Esophagus (tissue), 2 donors: ENCODE measurements at regions not wholly inside any gene's neighbourhood (a gene's known extent, or its start where the extent isn't known, plus 50 kb on each side); places are given as distances from the start of the nearest gene placed in this dataset.
"Not testable (repeated sequence)": the region's sequence is repeated elsewhere in the genome, so short reads cannot be mapped to it uniquely, and the experiment has no call there.

Experiments used
- H3K27ac ChIP-seq, 2 donors: one replicate each; pipeline ENCODE4 v1.5.1; 2013; ENCODE audit warnings: low read depth in 2 of 2, mild to moderate bottlenecking in 2 of 2, inconsistent platforms in 1 of 2, low read length in 1 of 2, moderate library complexity in 1 of 2
- H3K27me3 ChIP-seq, 2 donors: one replicate each; pipeline ENCODE4 v1.6.1; 2013; ENCODE audit warnings: low read length in 2 of 2, control low read depth in 1 of 2, mild to moderate bottlenecking in 1 of 2; ENCODE audit not compliant: insufficient read depth in 2 of 2, control insufficient read depth in 1 of 2
- H3K36me3 ChIP-seq, 2 donors: one replicate each; pipeline ENCODE4 v1.6.1; 2013; ENCODE audit warnings: low read length in 1 of 2; ENCODE audit not compliant: control insufficient read depth in 2 of 2, insufficient read depth in 2 of 2
- H3K4me1 ChIP-seq, 2 donors: one replicate each; pipeline ENCODE4 v1.6.1; 2013; ENCODE audit warnings: low read length in 1 of 2; ENCODE audit not compliant: control insufficient read depth in 2 of 2, insufficient read depth in 2 of 2
- H3K4me3 ChIP-seq, 2 donors: one replicate each; pipeline ENCODE4 v1.5.1; 2013; ENCODE audit warnings: low read length in 2 of 2, mild to moderate bottlenecking in 2 of 2, low read depth in 1 of 2, moderate library complexity in 1 of 2
- H3K9me3 ChIP-seq, 2 donors: one replicate each; pipeline ENCODE4 v1.6.1; 2013; ENCODE audit warnings: mild to moderate bottlenecking in 2 of 2, low read depth in 1 of 2, low read length in 1 of 2, moderate library complexity in 1 of 2; ENCODE audit not compliant: control insufficient read depth in 2 of 2, insufficient read depth in 1 of 2
- WGBS, 2 donors: extraction: QIAGEN DNeasy Blood & Tissue Kit; methylation state at CpG; one replicate each; pipeline ENCODE4 v1.1.7; 2013; 5-methylcytosine and 5-hydroxymethylcytosine counted together
- donor health status: healthy with polysubstance abuse.
- donor health status: Bipolar disorder and iron deficiency.

DNA sequence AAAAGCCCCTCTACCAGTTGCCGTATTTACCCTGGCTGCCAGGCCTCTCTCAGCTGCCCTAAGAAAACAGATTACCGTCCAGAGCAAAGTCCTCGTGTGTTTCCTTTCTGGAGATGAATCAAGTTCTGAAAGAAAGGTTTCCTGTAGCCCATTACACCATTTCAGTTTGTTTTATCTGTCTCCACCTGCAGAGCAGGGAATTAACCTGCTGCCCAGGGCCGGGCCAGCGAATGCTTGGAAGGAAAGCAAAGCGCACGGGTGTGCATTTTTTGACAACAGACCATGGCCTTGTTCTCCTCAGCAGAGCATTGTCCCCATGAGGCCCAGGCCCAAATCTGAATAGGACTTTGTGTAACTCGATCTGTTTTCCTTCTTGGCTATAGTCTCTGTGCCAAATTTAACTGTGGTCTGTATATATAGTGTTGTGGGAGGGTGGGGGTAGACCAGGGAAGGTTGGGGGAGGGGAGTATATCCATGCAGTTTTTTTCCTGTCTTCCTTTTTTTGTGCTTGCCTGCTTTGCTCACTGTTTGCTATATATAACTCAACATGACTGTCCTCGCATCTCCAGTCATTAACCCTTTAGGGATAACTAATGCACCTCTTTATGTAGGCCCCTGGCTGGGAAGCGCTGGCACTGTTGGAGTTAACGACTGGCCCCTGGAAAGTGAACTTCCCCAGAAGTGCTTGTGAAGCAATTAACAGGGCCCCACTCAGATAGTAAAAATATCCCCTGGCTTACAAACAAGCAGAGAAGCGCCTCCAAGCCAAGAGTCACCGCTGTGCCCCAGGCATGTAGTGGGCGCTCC, 174.3 kb upstream of the PLGLB2 start:
- not testable (repeated sequence) for H3K9me3 ChIP-seq, H3K27ac ChIP-seq, H3K4me3 ChIP-seq, H3K4me1 ChIP-seq, H3K27me3 ChIP-seq, H3K36me3 ChIP-seq
- 58% methylated on average over 4 of the region's 14 CpGs; no CpG with 5 or more reads in 1 of the 2 donors for WGBS, 2 donors

DNA sequence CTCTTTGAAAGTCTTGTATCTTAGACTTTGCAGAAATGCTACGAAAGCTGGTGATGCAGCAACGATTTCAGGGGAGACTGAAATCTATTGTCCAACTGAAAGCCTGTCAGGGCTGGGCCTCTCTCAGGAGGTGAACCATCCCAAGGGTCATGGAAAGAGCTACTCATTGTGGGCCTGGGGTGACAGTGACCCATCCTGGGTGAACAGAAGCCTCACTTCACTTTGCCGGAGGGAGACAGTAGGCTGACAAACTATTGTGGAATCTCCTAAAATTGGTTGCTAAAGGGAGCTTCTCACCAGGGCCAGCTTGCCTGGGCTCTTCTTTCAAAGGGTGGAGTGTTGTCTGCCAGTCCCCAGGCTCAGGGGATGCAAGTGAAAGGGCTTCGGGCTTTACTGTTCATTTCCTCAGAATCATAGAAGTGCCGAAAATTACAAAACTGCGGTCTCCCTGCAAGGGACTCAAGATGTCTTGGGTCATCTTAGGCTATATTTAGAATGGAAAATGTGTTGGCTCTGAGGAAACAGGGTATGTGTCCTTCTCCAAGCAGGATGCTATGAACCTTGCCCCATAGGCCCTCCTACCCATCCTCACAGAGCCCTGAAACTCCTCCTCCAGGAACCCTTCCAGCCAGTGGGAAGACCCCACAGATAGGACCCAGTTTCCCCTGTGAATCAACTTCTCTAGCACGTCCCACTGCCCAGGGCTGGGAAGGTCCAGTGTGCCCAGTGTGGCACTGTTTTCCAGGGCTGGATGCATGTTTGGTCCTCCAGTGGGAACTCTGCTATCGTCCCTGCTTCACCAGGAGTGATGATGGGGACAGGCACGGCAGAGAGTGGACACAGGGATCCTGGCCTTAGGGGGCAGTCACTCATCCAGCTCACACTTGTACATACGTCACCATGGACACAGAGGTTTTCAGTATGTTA, 173.4 kb upstream of the PLGLB2 start:
- 82 to 92% methylated on average over 4 to 7 of the region's 10 CpGs for WGBS, 2 donors

DNA sequence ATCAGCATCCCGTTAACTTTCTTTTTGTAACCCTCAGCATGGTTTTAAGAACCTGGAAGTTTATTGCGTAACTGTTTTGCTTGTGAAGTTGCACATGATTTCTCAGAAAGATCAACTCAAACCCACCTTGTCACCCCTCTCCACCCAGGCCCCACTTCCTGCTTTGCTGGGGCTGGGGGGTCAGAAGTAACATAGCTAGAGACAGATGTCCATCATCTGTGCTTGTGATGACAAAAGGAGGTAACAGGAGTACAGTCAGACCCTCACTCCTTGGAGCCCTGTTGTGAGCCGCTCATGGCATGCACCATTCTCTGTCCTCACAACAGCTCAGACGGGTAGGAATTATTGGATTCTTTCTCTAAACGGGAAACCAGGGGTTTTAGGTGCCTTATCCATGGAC, 172.7 kb upstream of the PLGLB2 start:
- H3K4me1 ChIP-seq: not testable (repeated sequence)
- WGBS, 2 donors: 72 to 95% methylated on average over 5 of the region's 5 CpGs

More for the DNA sequence above, 173.4 kb upstream of the PLGLB2 start:
- not testable (repeated sequence) for H3K27me3 ChIP-seq, H3K36me3 ChIP-seq, H3K4me1 ChIP-seq, H3K27ac ChIP-seq, H3K4me3 ChIP-seq, H3K9me3 ChIP-seq

DNA sequence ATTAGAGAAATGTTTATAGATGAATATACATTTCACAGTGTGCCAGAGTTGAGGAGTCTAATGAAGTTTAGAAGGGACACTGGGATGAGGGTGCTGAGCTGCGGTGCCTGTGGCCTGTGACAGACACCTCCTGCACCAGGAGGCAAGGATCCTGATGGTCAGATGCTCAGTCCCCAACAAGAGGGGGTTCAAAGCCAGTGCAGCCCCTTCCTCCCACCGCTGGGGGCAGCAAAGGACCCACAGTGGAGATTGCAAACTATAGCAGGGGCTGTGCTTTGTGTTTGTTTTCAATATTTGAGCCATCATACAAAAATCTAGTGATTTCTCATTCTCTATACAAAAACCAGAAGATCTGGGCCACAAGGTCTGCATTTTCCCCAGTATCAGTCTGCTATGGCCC, 170.5 kb upstream of the PLGLB2 start:
- not testable (repeated sequence) for H3K27me3 ChIP-seq, H3K4me1 ChIP-seq, H3K9me3 ChIP-seq, H3K4me3 ChIP-seq, H3K36me3 ChIP-seq, H3K27ac ChIP-seq
- no CpG with 5 or more reads among the region's 2 CpGs for WGBS, 2 donors

More for the DNA sequence above, 172.7 kb upstream of the PLGLB2 start:
- H3K36me3 ChIP-seq, H3K4me3 ChIP-seq, H3K27ac ChIP-seq, H3K27me3 ChIP-seq, H3K9me3 ChIP-seq: not testable (repeated sequence)

DNA sequence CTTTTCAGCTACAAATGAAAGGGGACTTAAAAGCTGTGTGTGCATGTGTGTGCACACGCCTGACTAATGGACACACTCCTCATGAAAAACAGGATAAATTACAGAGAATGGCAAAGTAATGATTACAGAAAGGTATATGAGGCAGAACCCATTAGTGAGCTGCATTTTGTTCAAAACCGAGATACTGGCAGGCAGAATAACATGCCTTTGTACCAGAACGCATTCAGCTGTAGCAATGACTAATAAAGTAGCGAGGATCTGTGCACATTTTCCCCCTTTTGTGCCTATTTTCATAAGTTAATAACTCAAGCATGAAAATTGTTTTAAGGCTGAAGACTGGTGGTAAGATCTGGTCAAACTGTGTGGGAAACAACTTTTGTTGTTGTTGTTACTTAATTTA, 165.7 kb upstream of the PLGLB2 start:
- not testable (repeated sequence) for H3K27me3 ChIP-seq, H3K27ac ChIP-seq
- no CpG with 5 or more reads among the region's 4 CpGs for WGBS, 2 donors

DNA sequence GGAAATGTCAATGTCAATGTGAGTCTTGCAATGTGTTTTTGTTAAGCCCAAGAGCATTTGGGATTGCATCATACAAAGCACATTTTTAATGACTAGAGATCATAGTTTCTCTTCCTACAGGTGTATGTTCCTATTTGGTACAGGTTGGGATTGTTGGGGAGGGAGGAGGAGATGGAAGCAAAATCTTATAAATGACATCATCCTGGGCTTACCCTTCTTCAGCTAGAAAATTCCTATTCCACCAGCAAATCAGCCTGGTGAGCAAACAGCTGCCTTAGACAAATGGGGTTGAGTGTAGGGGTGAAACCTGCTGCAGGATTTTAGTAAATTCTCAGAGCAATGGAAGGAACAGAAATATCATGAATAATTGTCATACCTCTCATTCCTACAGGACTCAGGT, 165.3 kb upstream of the PLGLB2 start:
- not testable (repeated sequence) for H3K36me3 ChIP-seq, H3K27ac ChIP-seq, H3K9me3 ChIP-seq, H3K4me1 ChIP-seq, H3K4me3 ChIP-seq, H3K27me3 ChIP-seq

More for the DNA sequence above, 165.7 kb upstream of the PLGLB2 start:
- not testable (repeated sequence) for H3K4me3 ChIP-seq, H3K36me3 ChIP-seq, H3K9me3 ChIP-seq, H3K4me1 ChIP-seq

DNA sequence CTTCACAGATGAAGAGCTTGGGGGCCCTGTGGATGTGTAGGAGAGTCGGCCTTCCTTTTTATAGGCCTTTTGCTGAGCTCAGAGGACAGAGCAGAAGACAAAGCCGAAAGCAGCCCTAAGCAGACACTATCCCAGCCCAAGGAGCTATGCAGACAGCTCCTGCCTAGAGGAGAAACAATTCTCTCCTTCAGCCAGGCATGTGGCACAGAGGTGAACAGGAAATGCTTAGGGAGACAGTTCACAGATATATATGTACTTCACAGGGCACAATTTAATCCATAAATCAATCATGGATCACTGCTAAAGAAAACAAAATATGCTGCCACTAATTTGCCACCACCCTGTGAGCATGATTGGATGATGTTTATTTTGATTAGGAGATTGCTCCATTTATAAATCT, 164.5 kb upstream of the PLGLB2 start:
- not testable (repeated sequence) for H3K4me1 ChIP-seq, H3K4me3 ChIP-seq, H3K27ac ChIP-seq, H3K36me3 ChIP-seq, H3K9me3 ChIP-seq, H3K27me3 ChIP-seq
- 96 to 99% methylated on average over 2 of the region's 2 CpGs for WGBS, 2 donors

DNA sequence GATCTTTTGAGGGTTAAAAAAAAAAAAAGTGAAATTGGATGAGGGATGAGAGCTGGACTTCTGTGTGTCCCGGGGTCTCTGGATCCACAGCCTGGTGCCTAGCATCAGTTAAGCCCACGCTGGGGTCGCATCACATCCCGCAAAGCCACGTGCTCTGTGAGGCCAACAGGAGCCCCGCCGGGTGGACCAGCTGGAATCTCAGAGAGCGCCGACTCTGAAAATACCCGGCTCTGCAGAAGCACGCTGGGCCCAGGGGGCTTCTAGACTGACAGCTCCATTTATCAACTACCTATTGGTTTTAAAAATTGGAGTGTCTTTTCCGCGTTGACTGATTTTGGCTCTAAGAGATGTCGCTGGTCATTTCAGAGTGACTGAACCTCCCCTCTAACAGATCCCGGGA, 164.1 kb upstream of the PLGLB2 start:
- H3K27ac ChIP-seq, H3K4me3 ChIP-seq, H3K36me3 ChIP-seq, H3K27me3 ChIP-seq, H3K9me3 ChIP-seq, H3K4me1 ChIP-seq: not testable (repeated sequence)
- 43 to 46% methylated on average over 13 of the region's 15 CpGs for WGBS, 2 donors

DNA sequence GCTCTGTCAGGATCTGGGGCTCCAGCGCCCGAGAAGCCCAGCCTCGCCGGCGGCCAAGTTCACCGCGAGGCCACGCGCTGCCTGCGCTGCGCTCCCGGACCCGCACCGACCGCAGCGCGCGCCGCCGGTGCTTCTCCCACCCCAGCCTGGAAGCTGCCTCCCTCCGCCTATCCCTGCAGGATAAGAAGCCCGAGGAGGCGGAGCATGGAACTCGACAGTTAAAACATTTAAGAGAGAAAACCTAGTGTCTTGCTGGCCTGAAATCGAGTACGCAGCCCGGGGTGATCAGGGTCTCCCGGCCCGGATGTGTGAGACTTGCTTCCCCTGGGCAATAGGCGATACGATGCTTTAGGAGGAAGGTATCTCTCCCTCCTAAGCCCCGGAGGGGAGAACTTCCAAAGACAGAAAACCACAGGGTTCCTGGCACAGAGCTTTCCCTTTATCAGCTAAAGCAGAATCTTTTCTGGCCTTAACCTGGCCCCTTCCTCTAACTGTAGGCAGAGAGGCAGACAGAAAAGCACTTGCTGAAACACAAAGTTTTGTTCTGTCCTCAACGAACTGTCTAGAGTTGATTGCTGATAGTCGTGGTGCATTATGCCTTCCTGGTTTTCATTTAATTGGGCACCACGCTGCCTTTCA, 163.5 kb upstream of the PLGLB2 start:
- H3K27ac ChIP-seq, H3K9me3 ChIP-seq, H3K36me3 ChIP-seq, H3K4me1 ChIP-seq, H3K4me3 ChIP-seq, H3K27me3 ChIP-seq: not testable (repeated sequence)
- 11 to 20% methylated on average over 30 to 33 of the region's 35 CpGs for WGBS, 2 donors
